ENCODE measurements at regions not wholly inside any gene's neighbourhood (a gene's known extent, or its start where the extent isn't known, plus 50 kb on each side); places are given as distances from the start of the nearest gene placed in this dataset.

GRCh38 chr13:81677857-81678256, 1336.9 kb upstream of the SPRY2 start:
- no peak for DNase-seq (ENCODE audit: low read depth in 2 of 2)

GRCh38 chr13:81676008-81676407, 1335.1 kb upstream of the SPRY2 start:
- DNase-seq (ENCODE audit: low read depth in 2 of 2): no peak

- no peak for DNase-seq (ENCODE audit: low read depth in 2 of 2)
Measured at GRCh38 chr13:81671064-81671463, 1330.1 kb upstream of the SPRY2 start.

GRCh38 chr13:81670048-81670447, 1329.1 kb upstream of the SPRY2 start:
- no peak for DNase-seq (ENCODE audit: low read depth in 2 of 2)

- no peak for DNase-seq (ENCODE audit: low read depth in 2 of 2)
Measured at GRCh38 chr13:81664872-81665271, 1323.9 kb upstream of the SPRY2 start.

GRCh38 chr13:81659984-81660383, 1319.1 kb upstream of the SPRY2 start:
- no peak for DNase-seq (ENCODE audit: low read depth in 2 of 2)

GRCh38 chr13:81658598-81659370, 1317.9 kb upstream of the SPRY2 start:
- no peak for DNase-seq (ENCODE audit: low read depth in 2 of 2)

GRCh38 chr13:81639984-81640582, 1299.2 kb upstream of the SPRY2 start:
- no peak for DNase-seq (ENCODE audit: low read depth in 2 of 2)

GRCh38 chr13:81637457-81637856, 1296.5 kb upstream of the SPRY2 start:
- DNase-seq (ENCODE audit: low read depth in 2 of 2): no peak

- no peak for DNase-seq (ENCODE audit: low read depth in 2 of 2)
Measured at GRCh38 chr13:81636120-81636519, 1295.2 kb upstream of the SPRY2 start.

- DNase-seq (ENCODE audit: low read depth in 2 of 2): no peak
Measured at GRCh38 chr13:81615031-81615430, 1274.1 kb upstream of the SPRY2 start.

- no peak for DNase-seq (ENCODE audit: low read depth in 2 of 2)
Measured at GRCh38 chr13:81610644-81611043, 1269.7 kb upstream of the SPRY2 start.

- no peak for DNase-seq (ENCODE audit: low read depth in 2 of 2)
Measured at GRCh38 chr13:81609335-81609734, 1268.4 kb upstream of the SPRY2 start.

- no peak for DNase-seq (ENCODE audit: low read depth in 2 of 2)
Measured at GRCh38 chr13:81606074-81606473, 1265.1 kb upstream of the SPRY2 start.

GRCh38 chr13:81602241-81602640, 1261.3 kb upstream of the SPRY2 start:
- DNase-seq (ENCODE audit: low read depth in 2 of 2): no peak

GRCh38 chr13:81597101-81597500, 1256.2 kb upstream of the SPRY2 start:
- no peak for DNase-seq (ENCODE audit: low read depth in 2 of 2)

GRCh38 chr13:81596224-81596753, 1255.4 kb upstream of the SPRY2 start:
- no peak for DNase-seq (ENCODE audit: low read depth in 2 of 2)

GRCh38 chr13:81591528-81592220, 1250.7 kb upstream of the SPRY2 start:
- no peak for DNase-seq (ENCODE audit: low read depth in 2 of 2)

- no peak for DNase-seq (ENCODE audit: low read depth in 2 of 2)
Measured at GRCh38 chr13:81582381-81582780, 1241.5 kb upstream of the SPRY2 start.

- no peak for DNase-seq (ENCODE audit: low read depth in 2 of 2)
Measured at GRCh38 chr13:81577601-81578195, 1236.8 kb upstream of the SPRY2 start.

- DNase-seq (ENCODE audit: low read depth in 2 of 2): no peak
Measured at GRCh38 chr13:81568824-81569223, 1227.9 kb upstream of the SPRY2 start.

- DNase-seq (ENCODE audit: low read depth in 2 of 2): no peak
Measured at GRCh38 chr13:81565849-81566248, 1224.9 kb upstream of the SPRY2 start.
